ENCODE measurements at regions not wholly inside any gene's neighbourhood (a gene's known extent, or its start where the extent isn't known, plus 50 kb on each side); places are given as distances from the start of the nearest gene placed in this dataset.

DNA sequence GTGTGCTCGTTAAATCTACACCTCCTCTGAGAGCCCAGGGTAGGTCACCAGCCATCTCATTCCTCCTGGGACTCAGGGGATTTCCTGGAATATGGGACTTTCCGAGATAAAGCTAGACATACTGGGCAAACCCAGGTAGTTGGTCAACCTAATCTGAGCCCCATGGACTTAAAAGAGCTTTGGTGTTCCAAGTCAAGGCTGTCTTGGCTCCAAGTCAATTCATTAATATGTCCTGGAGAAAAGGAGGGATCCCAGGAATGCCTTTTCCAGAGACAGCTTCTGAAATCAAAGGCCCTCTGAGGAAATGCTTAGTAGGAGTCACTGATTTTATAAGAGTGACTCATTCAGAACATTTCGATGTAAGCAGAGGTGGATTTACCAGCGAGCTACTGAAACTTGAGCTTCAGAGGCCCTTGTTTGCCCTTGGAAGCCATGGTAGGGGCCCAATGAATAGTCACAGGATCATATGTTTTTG, 137.3 kb upstream of the UBE2E1 start:
- CTCF ChIA-PET, result interaction anchor here (1.0 to 2.1 kb wide), 6 partner anchors 9 to 156 kb away, joined by 3 to 11 read pairs (median 4); no protein-coding TSS in a partner anchor

DNA sequence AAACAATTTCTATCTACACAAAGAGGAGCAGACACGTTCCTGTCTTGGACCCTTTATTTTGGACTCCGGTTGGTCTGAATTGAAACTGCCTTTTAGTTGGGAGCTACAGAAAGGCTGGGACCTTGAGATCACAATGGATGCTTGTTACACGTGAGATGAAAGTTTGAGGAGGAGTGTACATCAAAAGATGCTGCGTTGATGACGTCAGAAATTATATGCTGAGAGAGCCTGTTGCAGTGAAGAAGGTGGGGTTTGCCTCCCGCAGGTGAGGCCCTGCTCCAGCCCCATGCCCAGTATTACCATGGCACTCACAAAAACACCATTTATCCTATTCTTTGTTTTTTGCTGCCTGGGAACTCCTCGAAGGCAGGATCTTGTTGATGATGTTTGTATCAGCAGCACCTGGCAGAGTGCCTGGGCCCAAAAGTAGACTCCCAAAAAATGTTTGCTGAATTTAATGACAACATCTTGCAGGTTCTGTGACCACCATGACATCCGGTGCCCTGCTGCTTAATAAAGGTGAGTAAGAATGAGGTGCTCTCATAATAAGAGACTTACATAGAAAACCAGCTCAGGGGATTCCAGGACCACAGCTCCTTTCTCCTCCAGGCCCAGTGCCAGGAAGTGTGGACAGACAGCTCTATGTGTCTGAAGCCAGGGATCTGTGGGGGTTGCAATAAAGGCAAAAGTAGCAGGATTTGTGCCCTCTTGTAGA, 136.1 kb upstream of the UBE2E1 start:
- no peak for DNase-seq (ENCODE audit: extremely low spot score)
- ChIA-PET POLR2A (no interaction called here), CTCF (interaction anchor here (1.3 to 2.1 kb wide), 5 partner anchors 9 to 158 kb away, joined by 3 to 11 read pairs (median 4); no protein-coding TSS in a partner anchor)
- TF ChIP-seq, protein P1, sequence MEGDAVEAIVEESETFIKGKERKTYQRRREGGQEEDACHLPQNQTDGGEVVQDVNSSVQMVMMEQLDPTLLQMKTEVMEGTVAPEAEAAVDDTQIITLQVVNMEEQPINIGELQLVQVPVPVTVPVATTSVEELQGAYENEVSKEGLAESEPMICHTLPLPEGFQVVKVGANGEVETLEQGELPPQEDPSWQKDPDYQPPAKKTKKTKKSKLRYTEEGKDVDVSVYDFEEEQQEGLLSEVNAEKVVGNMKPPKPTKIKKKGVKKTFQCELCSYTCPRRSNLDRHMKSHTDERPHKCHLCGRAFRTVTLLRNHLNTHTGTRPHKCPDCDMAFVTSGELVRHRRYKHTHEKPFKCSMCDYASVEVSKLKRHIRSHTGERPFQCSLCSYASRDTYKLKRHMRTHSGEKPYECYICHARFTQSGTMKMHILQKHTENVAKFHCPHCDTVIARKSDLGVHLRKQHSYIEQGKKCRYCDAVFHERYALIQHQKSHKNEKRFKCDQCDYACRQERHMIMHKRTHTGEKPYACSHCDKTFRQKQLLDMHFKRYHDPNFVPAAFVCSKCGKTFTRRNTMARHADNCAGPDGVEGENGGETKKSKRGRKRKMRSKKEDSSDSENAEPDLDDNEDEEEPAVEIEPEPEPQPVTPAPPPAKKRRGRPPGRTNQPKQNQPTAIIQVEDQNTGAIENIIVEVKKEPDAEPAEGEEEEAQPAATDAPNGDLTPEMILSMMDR (IDR thresholded peaks at IDR 0.05; ENCODE audit: control extremely low read depth, extremely low read depth, low read depth, missing control alignments), result no peak

More for the DNA sequence above, 137.3 kb upstream of the UBE2E1 start:
- DNase-seq (ENCODE audit: extremely low spot score), result no peak
- TF ChIP-seq, protein P1 (IDR thresholded peaks at IDR 0.05; ENCODE audit: control extremely low read depth, extremely low read depth, low read depth, missing control alignments), result no peak
- POLR2A ChIA-PET, result no interaction called here

DNA sequence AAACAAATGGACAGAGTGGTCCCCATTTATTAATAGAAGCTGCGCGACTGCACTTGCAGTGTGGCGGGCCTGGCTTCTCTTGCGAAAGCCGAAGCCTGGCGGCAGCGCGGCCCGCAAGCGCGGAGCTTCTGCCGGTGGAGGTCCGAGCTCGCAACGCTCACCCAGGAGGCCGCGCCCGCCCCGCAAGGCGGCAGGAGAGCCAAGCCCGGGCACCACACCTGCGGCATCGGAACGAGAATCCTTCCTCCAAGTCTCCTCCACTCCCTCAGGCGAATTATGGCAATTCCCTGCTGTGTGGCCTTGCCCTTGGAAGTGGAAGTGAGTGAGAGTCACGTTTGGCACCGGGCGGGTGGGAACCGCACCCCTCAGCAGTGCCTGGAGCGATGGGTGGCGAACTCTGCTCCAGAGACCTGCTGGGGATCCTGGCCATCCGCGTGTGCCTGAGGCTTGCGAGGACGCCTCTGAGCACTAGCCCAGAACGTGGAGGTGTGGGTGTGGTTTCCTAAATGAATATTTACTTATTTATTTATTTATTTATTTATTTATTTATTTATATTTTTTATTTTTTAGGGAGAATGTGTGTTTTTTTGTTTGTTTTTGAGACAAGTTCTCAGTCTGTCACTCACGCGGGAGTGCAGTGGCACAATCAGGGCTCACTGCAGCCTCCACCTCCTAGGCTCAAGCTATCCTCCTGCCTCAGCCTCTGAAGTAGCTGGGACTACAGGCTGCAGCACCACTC, 133.7 kb upstream of the UBE2E1 start:
- ChIA-PET CTCF (no interaction called here), POLR2A (no interaction called here)
- no peak for DNase-seq (ENCODE audit: extremely low spot score)
- TF ChIP-seq, protein P1 (IDR thresholded peaks at IDR 0.05; ENCODE audit: control extremely low read depth, extremely low read depth, low read depth, missing control alignments), result no peak

GRCh38 chr3:23672628-23673027, 133.1 kb upstream of the UBE2E1 start:
- TF ChIP-seq, protein P1 (IDR thresholded peaks at IDR 0.05; ENCODE audit: control extremely low read depth, extremely low read depth, low read depth, missing control alignments), result no peak
- CTCF ChIA-PET, result no interaction called here
- no peak for DNase-seq (ENCODE audit: extremely low spot score)
- POLR2A ChIA-PET, result no interaction called here

DNA sequence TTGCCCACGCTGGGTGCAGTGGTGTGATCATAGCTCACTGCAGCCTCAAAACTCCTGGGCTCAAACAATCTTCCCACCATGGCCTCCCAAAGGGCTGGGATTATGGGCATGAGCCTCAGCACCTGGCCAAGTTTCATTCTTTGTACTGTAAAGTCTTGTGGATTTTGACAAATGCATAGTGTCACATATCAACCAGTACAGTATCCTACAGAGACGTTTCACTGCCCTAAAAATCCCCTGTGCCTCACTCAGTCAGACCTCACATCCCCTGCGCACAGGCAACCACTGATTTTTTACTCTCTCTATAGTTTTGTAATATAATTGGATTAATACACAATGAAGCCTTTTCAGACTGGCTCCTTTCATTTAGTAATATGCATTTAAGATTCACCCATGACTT, 130.7 kb upstream of the UBE2E1 start:
- DNase-seq (ENCODE audit: extremely low spot score), result no peak
- TF ChIP-seq, protein P1 (IDR thresholded peaks at IDR 0.05; ENCODE audit: control extremely low read depth, extremely low read depth, low read depth, missing control alignments), result no peak
- CTCF ChIA-PET, result interaction anchor here (1.1 to 2.6 kb wide), 3 partner anchors 11 to 27 kb away, joined by 3 to 20 read pairs (median 6); no protein-coding TSS in a partner anchor
- POLR2A ChIA-PET, result interaction anchor here (0.7 kb wide), 1 partner anchor 21 kb away, joined by 3 read pairs; no protein-coding TSS in a partner anchor

- TF ChIP-seq, protein P1 (IDR thresholded peaks at IDR 0.05; ENCODE audit: control extremely low read depth, extremely low read depth, low read depth, missing control alignments), result no peak
- POLR2A ChIA-PET, result no interaction called here
- CTCF ChIA-PET, result interaction anchor here (1.6 to 2.6 kb wide), 2 partner anchors 10 to 12 kb away, joined by 6 to 20 read pairs; no protein-coding TSS in a partner anchor
- no peak for DNase-seq (ENCODE audit: extremely low spot score)
Observed at GRCh38 chr3:23676093-23676492, 129.7 kb upstream of the UBE2E1 start.
